ENCODE measurements at regions not wholly inside any gene's neighbourhood (a gene's known extent, or its start where the extent isn't known, plus 50 kb on each side); places are given as distances from the start of the nearest gene placed in this dataset.

- no peak for DNase-seq (ENCODE audit: low spot score)
- in situ Hi-C loops (cut with MboI; ENCODE audit: low sequenced_read_pairs, unreplicated experiment): no loop called here
- no peak for TF ChIP-seq CTCF (IDR thresholded peaks at IDR 0.05; ENCODE audit: borderline replicate concordance, control extremely low read depth, extremely low read depth, insufficient read depth, missing control alignments)
These were observed 164.2 kb downstream of the ALG10 start for GRCh38 chr12:34186492-34186891.

- in situ Hi-C loops (cut with MboI; ENCODE audit: low sequenced_read_pairs, unreplicated experiment): no loop called here
- no peak for TF ChIP-seq CTCF (IDR thresholded peaks at IDR 0.05; ENCODE audit: borderline replicate concordance, control extremely low read depth, extremely low read depth, insufficient read depth, missing control alignments)
- DNase-seq (ENCODE audit: low spot score): no peak
These were observed 166.7 kb downstream of the ALG10 start for GRCh38 chr12:34188974-34189373.

GRCh38 chr12:34190054-34190453, 167.8 kb downstream of the ALG10 start:
- in situ Hi-C loops (cut with MboI; ENCODE audit: low sequenced_read_pairs, unreplicated experiment): no loop called here
- no peak for TF ChIP-seq CTCF (IDR thresholded peaks at IDR 0.05; ENCODE audit: borderline replicate concordance, control extremely low read depth, extremely low read depth, insufficient read depth, missing control alignments)
- no peak for DNase-seq (ENCODE audit: low spot score)

- no peak for DNase-seq (ENCODE audit: low spot score)
- in situ Hi-C loops (cut with MboI; ENCODE audit: low sequenced_read_pairs, unreplicated experiment): no loop called here
- TF ChIP-seq CTCF (IDR thresholded peaks at IDR 0.05; ENCODE audit: borderline replicate concordance, control extremely low read depth, extremely low read depth, insufficient read depth, missing control alignments): no peak
These were observed 176.6 kb downstream of the ALG10 start for GRCh38 chr12:34198924-34199323.

GRCh38 chr12:34203866-34204620, 181.7 kb downstream of the ALG10 start:
- DNase-seq (ENCODE audit: low spot score): no peak
- in situ Hi-C loops (cut with MboI; ENCODE audit: low sequenced_read_pairs, unreplicated experiment): no loop called here
- no peak for TF ChIP-seq CTCF (IDR thresholded peaks at IDR 0.05; ENCODE audit: borderline replicate concordance, control extremely low read depth, extremely low read depth, insufficient read depth, missing control alignments)

- no peak for TF ChIP-seq CTCF (IDR thresholded peaks at IDR 0.05; ENCODE audit: borderline replicate concordance, control extremely low read depth, extremely low read depth, insufficient read depth, missing control alignments)
- in situ Hi-C loops (cut with MboI; ENCODE audit: low sequenced_read_pairs, unreplicated experiment): no loop called here
- no peak for DNase-seq (ENCODE audit: low spot score)
These were observed 182.6 kb downstream of the ALG10 start for GRCh38 chr12:34204830-34205285.
